ENCODE measurements at regions not wholly inside any gene's neighbourhood (a gene's known extent, or its start where the extent isn't known, plus 50 kb on each side); places are given as distances from the start of the nearest gene placed in this dataset.

DNA sequence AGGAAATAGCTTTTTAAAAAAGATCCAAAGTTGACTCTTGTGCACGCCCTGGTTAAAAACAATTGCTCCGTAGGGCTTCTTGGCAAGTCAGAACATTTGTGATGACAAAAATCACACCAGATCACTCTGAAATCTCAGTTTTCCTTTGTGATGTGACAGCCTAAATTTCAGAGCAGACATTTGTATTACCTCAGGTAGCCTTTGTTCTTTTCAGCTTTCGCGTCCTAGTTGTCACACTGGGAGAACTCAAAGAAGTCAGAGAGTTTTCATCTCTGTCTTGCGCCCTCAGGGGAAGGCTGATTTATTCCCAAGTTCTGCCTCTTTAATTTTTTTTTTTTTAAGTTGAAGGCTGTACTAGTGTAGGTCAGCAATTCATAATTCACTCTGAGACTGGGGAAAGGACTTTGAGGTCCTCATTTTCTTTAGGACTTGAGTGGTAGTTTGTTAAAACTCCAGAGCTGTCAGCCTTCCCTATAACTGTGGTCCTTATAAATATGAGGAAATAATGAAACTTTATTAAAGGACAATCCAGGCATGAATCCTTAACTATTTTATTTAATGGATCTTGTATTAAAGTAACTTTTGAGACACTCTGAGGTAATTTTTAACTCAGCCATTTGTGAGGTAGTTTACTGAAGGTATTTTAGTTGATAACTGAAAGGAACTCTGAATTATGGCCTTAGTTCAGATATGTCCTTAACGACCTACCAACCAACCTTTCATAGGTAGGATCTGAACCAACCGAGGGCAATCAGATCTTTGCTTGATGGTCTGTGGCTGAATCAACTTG, 525.1 kb upstream of the FAM98A start:
- no peak for DNase-seq

DNA sequence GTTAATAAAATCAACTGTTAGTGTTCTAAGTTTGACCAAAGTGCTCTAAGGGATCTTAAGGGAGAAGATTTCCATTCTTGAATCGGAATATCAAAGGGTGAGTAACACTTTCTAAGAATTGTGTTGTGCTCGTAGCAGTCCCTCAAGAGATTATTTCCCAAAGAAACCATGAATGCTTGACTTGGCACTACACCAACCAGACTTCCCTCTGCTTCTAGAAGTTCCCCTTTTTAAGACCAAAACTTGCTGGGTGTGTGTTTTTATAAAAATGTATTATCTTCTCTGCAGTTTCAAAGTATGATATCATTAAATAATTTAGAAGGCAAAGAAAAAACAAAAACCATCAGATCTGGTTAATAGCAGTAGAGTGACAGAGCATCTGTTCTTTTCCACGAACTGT, 522.0 kb upstream of the FAM98A start:
- DNase-seq: no peak

DNA sequence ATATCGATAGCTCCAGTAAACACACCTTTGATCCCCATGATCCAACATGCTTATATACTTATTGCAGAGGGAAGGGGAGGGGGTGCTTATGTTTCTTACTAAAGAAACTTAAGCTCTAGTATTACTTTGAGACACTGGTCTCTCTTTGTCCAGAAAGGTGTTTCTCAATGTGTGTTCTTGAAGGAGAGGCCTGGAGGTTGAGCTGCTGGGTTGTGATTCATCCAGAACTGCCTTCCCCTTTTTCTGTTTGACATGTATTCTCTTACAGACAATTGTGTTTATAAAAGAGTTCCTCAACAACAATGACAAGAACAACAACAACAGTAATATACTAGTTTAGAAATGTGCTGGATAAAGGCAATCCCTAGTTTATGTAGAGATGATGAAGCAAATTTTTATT, 516.0 kb upstream of the FAM98A start:
- DNase-seq: no peak

DNA sequence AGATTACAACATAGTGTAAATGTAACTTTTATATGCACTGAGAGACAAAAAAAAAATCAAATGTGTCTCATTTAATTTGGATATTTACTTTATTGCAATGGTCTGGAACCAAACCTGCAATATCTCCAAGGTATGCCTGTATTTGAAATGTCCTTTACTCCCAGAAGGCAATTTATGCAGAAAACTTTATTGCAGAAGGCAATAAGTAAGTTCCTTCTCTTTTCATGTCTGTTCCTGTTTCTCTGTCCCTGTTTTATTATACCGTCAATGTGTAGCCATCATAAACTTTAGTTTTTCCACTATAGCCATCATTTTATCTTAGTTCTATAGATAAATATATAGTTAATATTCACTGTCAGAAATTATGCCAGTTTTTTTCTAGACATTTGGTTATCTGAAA, 513.1 kb upstream of the FAM98A start:
- no peak for DNase-seq

DNA sequence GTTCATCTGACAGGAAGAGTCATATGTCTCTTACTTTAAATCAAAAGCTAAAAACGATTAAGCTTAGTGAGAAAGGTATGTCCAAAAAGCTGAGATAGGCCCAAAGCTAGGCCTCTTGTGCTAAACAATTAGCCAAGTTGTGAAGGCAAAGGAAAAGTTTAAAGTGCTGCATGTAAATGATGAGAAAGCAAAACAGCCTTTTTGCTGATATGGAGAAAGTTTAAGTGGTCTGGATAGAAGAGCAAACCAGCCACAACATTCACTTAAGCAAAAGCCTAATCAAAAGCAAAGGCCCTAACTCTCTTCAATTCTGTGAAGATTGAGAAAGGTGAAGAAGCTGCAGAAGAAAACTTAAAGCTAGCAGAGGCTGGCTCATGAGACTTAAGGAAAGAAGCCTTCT, 511.3 kb upstream of the FAM98A start:
- no peak for DNase-seq

DNA sequence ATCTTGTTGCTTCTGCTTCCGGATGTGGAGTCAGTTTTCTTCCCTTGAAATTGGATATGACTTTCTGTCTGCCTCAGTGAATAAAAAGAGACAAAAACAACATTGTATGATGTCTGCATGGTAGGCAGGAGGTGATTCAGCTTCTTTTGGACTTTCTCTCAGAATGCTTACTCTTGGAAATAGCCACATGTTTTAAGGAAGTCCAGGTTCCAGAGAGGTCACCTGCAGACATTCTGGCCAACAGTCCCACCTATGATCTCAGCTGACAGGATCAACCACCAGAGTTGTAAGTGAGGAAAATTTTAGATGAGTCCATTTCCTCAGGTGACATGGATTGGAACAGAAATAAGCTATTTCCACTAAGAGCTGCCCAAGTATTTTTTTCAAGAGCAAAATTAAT, 508.7 kb upstream of the FAM98A start:
- no peak for DNase-seq

DNA sequence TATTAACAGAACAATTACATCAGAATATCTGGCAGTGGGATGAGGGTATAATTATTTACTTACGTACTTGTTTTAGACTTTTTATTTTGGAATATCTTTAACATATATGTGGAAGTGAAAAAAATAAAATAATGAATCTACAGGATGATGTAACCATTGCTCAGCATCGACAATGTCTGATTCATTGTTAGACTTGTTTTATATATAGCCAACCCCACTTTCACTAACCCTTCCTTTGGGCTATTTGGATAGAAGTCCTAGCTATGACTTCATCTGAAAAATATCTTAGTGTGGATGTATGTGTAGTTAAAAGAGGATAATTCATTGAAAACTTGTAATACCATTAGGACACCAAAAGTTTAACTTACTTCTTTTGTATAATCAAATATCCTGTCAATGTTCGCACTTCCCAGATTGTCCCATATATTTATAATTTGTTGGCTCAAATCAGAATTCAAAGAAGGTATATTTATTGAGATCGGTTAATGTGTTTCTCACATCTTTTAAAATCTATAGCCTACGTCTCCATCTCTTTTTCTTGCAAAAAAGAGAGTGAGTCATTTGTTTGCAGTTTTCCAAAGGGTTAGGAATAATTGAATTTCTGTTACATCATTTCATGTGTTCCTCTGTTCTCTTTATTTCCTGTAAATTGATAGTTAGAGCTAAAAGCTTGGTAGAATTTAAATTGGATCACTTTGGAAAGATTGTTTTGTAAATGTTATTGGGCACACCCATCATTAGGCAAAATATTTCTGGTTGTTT, 506.1 kb upstream of the FAM98A start:
- DNase-seq: no peak

DNA sequence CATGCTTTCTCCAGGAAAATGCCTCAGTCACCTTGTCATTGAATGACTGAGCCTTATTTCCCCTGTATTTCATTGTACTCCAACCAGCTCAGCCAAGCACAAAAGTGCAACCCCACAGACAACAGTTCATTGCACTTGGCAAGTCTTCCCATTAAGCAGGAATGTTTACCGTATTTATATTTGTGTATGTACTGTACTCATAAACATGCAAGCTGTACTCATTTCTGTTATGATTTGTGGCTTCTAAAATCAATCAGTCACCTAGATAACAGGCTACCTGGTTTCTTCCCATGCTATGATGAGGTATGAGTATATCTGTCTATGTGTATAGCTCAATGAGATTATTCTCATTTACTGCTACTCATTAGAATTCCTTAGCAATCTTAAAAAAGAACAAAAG, 505.5 kb upstream of the FAM98A start:
- no peak for DNase-seq

DNA sequence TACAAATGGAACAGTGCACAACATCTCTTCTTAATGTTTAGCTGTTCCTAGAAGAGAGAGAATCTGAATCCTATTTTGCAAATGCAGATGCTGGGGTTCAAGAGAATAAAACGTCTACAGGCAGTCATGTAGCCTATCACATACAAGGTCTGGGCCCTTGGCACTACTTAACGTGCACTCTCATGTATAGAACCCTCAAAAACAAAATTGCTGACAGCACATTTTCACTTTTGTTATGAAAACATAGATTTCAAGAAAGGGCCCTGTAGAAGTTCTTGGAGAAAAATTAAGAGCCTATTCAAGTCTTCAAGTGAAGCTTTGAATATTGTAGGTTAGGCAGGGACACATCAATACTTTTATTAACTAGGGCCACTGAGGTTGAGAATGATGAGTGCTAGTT, 504.3 kb upstream of the FAM98A start:
- DNase-seq: no peak

DNA sequence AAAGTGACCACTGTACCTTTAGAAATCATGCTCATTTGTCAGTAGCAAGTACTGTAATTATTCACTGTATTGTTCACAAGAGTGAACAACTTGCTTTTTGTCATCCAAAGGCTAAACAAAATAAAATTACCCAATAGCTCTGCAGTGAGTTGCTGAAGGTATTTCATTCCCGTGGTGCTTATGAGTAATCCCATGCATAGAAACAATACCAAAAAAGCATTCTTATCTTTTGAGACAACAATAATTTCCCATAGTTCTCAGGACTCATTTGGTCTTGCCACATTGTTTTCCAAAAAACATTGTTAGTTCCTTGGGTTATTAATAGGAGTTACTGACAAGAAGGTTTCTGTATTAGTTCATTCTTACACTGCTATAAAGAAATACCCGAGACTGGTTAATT, 503.2 kb upstream of the FAM98A start:
- no peak for DNase-seq

DNA sequence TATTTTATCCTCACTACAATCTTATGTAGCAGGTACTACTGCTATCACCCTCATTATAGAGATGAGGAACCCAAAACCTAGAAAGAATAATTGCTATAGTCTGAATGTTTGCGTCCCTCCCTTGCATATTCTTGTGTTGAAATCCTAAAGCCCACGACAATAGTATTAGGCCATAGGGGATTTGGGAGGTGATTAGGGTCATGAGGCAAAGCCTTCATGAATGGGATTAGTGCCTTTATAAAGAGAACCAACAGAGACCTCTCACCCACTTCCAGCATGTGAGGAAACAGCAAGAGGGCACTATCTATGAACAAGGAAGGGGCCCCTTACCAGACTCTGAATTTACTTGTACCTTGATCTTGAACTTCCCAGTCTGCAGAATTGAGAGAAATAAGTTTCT, 500.3 kb upstream of the FAM98A start:
- DNase-seq: no peak

DNA sequence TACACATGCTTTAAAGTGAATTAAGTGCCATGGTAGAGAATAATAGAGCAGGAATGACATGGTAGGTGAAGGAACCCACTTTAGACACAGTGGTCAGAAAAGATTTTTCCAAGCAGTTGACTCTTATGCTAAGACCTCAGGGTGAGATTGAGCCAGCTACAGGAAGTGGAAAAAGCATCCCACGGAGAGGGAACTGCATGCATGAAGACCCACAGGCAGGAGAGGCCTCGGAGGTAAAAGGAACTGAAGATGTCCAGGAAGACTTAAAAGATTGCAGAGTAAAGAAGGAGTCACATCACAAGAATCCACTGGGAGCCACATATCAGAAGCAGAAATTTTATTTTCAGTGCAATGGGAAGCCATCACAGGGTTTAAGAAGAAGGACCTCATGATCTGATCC, 499.2 kb upstream of the FAM98A start:
- no peak for DNase-seq

DNA sequence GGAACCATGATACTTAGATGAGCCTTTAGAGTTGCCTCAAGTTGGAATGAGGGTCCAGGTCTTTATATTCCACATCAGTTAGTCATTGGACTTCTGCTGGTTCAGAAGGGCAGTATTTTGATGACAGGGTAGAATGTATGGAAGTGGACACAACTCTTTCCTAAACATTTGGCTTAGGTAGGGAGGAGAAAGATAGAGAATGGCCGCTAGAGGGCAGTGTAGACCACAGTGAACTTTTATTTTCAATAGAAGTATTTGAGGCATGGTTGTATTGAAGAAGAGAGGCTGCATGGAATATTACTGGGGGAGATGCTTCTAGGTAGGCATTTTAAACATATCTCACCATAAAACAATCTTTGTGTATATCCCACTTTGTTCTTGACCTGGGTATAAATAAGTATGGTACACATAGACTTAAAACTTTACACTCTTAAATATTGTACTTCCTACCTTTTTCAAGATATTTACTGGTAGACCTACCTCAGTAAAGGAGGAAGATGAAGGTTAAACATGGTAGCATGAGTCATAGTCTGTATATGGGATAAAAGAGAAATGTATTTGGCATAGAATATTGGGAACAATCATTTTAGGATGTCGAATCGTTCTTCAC, 497.6 kb upstream of the FAM98A start:
- DNase-seq: peak in 1 of 2 experiments; percentile 39

DNA sequence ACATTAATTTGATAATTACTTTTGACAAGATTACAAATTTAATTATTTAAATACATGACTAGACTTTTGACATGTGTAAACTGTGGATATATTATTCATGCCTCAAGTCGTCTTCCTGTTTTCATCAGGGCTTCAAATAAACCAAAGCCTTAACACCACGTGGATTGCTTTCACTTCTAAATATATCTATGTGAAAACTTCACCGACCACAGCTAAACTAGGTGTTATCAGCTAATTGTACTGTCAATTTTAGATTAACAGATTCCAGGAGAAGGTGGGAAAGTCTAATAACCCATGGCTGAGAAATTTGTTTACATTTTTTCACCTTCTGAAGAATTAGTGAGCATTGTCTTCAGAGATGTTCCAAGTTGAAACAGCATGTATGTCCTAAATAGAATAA, 494.7 kb upstream of the FAM98A start:
- no peak for DNase-seq

DNA sequence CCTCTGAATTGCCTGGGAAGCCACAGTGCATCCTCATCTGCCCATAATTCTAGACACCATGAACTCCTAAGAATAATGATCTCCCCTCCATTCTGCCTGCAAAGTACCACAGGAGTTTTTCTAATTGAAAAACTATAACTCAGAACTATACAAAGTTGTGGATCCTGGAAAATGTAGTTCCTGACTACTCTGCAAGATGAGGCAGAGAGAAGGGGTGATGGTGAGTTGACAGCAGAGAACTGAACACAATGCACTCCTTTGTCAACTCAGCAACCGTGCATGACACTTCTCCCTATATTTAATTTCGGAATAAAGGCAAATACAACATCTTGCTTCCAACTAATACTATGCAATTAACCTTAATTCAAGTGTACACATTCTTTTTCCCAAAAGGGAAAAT, 471.1 kb upstream of the FAM98A start:
- DNase-seq: no peak

DNA sequence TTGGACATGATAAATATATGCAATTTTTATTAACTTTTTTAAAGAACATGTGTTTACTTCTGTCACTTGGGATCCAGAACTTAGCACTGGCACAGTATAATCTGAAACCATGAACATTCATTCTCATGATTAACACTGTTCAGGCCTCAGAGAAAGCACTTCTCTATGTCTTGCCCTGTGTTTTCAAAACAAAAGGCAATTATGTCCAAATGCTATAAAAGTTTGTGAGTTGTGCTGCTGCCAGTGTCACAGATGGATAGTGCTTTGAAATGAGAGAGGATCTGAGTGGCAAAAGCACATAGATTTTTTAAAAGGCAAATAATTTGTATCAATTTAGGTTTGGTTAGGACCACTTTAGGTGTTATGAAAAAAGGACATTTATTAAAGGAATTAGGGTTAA, 470.5 kb upstream of the FAM98A start:
- DNase-seq: no peak

DNA sequence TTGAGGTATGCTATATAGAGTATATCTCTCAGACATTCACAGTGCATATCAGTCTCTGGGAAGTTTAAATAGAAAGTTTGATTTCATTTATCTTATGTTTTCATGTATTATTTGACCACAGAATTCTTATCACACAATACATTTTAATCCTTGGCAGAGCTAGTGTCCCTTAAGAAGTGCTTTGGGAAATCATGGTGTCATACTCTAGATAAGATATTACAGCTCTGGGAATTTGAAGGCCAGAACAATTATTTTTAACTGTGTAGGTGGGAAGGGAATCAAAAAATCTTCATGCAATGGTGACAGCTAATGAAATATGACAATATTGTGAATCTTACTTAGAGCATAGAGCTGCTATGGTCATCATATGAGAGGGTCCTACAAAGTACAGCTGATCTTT, 451.3 kb upstream of the FAM98A start:
- no peak for DNase-seq

DNA sequence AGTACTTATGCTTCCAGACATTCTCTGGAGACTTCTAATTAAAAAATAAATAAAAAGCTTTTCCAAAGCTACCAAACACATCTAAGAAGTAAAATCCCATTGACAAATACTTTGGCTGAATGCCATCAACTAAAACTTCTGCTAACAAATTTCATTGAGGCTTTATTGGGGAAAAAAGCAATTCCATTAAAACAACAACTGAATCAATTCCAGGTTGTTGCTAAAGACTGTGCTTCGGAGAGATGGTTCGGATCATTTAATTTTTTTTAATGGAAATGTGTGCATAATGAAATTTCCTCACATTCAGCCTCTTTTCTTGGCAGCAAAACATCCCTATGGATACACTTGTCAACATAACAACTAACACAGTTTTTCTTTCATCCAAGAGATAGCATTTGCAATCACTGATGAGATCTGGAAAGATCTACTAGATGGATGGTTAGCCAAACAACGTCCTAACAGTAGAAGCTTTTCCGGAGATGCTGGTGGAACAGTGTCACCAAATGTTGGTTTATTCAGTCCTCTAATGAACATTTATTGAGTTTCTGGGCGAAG, 446.1 kb upstream of the FAM98A start:
- DNase-seq: no peak

DNA sequence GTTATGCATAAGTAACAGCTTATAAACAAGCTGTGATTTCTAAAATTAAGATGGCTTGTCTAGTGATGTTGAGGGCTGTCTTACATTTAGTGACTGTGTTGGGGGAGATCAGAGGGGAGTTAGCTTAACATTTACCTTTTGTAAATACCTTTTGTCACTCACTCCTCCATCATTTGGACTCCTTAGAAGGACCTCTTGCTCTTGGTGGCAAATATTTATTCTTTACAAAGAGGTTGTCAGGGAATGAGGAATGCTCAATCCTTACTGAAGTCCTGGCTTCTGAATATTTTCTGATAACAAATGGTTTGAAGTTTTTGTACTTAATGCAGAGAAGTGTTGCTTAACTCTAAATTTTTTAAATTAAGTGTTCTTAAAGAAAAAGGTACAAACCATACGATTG, 438.8 kb upstream of the FAM98A start:
- no peak for DNase-seq

DNA sequence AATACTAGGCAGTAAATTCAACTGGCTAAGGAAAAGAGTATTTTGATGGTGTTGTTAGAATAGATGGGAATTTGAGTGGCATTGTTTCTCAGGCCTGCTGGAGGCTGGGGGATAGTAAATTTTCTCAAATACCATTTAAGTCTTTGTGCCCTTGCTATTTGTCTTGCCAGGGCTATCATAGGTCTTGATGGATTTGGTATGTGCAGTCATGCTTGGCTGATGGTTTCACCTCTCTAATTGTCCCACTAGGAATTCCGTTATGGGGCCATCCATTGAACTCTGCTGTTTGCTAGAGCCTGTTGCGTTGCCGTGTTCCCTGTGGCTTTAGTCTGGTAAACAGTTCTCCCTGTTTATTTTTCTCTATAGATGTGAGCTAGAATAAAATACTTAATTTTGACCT, 438.1 kb upstream of the FAM98A start:
- no peak for DNase-seq

DNA sequence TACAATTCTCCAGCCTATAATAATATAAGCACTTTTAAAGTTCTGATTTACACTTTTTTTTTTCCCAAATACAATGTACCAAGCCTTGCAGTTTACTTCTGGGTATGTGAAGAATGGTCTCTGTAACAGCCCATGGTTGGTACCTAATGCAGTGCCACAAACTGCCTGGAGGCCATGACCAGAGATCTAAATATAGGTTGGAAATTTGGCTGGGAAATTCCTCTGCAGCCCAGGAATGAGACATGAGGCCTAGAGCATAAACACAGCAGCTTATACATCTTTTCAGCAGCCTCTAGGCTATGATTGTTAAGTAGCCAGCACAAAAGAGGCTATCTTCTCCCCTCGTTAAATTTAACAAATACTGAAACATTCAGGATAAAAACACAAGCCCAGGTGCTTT, 432.0 kb upstream of the FAM98A start:
- no peak for DNase-seq

DNA sequence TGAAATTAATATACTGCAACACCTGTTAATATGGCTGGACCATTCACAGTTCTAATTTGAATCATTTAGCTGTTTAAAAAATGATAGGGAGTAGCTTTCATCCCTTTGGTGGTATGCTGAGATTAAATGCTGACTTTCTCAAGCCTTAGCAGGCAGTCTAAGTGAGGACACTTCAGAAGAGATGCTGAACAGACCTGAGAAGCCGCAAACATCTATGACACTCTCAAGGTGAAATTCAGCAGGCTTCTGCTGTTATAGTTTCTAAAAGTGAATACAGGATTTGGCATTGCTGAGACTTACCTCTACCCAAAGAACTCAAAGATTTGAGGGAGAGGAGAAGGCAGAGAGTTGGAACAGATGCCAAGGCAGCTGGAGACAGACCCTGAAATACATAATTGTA, 431.2 kb upstream of the FAM98A start:
- no peak for DNase-seq

DNA sequence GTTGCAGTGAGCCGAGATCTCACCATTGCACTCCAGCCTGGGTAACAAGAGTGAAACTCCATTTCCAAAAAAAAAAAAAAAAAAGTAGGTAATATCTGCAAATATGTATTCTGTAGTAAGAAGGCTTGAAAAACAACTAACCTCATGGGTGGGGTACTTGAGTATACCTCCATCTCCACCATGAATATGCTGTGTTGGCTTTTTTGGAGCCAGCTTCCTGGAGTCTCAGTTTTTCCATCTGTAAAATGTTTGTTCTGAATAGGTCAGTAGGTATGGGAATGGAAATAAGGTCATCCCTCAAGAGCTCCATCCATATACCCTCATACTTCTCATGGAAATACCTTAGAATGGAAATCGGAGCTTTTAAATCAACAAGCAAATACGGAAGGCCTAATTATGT, 430.0 kb upstream of the FAM98A start:
- DNase-seq: no peak

DNA sequence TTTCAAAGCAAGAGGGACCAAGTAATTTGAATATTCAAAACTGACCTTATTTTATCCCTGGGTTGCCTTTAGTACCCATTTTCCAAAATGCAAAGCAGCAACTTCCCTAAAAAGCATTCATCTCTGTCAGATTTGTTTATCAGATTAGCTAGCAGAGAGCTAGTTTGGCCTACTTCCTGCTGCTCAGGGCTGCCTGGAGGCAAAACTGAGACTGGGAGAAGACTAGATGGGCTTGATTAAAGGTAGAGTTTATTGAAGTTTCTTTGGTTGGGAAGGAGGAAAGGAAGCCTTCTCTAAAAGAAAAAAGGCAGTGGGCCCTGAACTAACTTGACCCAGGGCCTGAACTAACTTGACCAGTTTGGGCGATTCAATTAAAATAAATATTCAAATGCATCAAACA, 426.1 kb upstream of the FAM98A start:
- DNase-seq: no peak

All from NCI-H1930 (cell line).